ENCODE measurements at regions not wholly inside any gene's neighbourhood (a gene's known extent, or its start where the extent isn't known, plus 50 kb on each side); places are given as distances from the start of the nearest gene placed in this dataset.

- DNase-seq (ENCODE audit: low read depth), result no peak
These were observed 101.3 kb upstream of the FZD8 start for GRCh38 chr10:35743351-35743750.

GRCh38 chr10:35739998-35740397 lies 97.9 kb upstream of the FZD8 start:
- peak; percentile 59 for DNase-seq (ENCODE audit: low read depth)

- DNase-seq (ENCODE audit: low read depth), result peak; percentile 73
These were observed 93.3 kb upstream of the FZD8 start for GRCh38 chr10:35735412-35735811.

DNA sequence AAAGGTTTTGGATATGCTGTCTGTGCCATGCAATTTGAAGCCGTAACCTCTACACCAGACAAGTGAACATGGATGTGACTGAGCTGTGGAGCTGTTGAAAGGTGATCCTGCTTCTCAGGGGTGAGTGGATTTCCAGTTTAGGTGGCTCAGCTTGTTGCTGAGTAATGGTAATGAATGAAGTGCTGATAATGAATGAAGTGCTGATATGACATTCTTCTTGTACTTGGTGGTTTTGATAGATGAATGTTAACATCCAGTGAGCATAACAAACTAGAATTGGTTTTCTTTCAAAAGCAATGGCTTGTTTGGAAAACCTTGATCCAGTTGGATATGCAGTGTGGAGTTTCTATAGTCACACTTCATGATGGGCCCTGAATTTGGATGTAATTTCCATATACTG lies 89.7 kb upstream of the FZD8 start:
- no peak for DNase-seq (ENCODE audit: low read depth)

DNA sequence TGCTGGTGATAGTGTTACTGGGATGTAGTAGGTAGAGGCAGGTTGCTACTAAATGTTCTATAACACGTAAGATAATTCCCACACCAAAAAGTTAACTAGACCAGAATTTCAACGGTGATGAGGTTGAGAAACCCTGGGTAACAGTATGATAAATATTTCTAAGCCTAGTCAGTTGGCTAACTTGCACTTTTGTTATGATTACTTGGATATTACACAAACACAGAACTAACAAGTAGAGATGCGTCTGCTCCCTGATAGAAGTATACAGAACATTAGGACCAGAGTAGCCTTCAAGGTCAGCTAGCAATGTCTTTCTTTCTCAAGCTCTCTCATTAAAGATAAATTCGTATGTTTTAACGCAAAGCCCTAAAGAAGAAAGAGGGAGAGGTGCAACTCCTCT lies 86.2 kb upstream of the FZD8 start:
- DNase-seq (ENCODE audit: low read depth), result no peak

GRCh38 chr10:35726846-35727245 lies 84.8 kb upstream of the FZD8 start:
- DNase-seq (ENCODE audit: low read depth), result no peak

GRCh38 chr10:35723992-35724391 lies 81.9 kb upstream of the FZD8 start:
- DNase-seq (ENCODE audit: low read depth), result no peak

GRCh38 chr10:35723059-35723458 lies 81.0 kb upstream of the FZD8 start:
- no peak for DNase-seq (ENCODE audit: low read depth)

GRCh38 chr10:35722636-35723035 lies 80.5 kb upstream of the FZD8 start:
- DNase-seq (ENCODE audit: low read depth), result no peak

DNA sequence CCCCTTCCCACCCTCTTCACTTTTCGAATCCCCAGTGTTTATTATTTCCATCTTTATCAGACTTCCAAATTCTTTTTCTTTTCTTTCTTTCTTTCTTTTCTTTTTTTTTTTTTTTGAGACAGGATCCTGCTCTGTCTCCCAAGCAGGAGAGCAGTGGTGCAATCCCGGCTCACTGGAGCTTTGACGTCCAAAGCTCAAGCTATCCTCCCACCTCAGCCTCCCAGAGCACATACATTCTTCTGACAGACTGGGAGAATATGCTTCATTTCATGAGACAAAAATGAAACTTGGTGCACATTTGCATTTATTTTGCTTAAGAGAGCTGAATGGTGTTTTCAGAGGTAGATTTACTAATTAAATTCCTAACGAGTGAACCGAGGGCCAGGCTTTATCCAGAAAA lies 80.1 kb upstream of the FZD8 start:
- no peak for DNase-seq (ENCODE audit: low read depth)

DNA sequence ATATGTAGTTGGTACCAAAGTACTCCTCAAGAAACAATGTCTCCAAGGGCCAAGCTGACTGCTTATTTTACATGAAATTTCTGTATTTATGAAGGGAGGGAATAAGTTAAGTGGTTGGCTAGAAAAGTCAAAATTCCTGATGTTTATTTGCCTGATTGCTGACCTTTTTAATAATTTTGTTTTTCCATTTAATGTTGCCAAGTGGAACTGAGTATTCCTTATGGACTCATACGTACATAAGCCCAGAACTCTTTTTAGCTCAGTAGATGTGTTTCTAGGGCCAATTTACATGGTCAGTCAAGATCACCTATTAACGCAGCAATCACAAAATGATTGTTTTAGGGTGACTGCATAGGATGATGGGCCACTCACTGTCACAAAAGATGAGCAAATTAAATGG lies 78.3 kb upstream of the FZD8 start:
- DNase-seq (ENCODE audit: low read depth), result no peak

DNA sequence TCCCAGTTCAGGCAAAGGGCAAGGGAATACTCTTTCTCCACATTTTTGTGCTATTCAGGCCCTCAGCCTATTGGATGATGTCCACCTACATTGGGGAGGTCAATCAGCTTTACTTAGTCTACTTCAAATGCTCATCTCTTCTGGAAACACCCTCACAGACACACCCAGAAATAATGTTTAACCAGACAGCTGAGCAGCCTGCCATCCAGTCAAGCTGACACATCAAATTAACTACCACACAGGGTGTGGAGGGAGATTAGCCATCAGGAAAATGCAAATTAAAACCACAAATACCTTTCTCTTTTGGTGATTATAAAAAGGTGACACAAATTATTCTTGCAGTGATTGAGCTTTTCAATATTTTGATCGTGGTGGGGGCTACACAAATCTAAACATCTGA lies 74.7 kb upstream of the FZD8 start:
- no peak for DNase-seq (ENCODE audit: low read depth)

DNA sequence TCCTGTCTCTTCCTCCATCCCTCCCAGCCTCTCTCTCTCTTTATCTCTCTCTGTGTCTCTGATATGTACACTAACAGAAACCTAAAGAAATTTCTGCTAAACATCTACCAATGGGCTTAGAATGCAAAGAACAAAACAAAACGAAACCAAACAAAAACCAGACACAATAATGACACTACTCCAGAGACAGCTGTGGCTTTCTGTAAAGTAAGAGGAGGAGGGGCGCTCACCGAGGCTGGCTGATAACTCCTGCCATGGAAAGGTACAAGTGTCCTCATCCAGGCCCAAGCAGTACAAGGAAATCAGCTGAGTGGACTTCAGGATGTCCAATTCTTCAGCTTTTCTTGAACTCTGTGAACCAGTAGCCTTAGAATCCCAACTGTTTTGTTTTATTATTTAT lies 70.4 kb upstream of the FZD8 start:
- no peak for DNase-seq (ENCODE audit: low read depth)

DNA sequence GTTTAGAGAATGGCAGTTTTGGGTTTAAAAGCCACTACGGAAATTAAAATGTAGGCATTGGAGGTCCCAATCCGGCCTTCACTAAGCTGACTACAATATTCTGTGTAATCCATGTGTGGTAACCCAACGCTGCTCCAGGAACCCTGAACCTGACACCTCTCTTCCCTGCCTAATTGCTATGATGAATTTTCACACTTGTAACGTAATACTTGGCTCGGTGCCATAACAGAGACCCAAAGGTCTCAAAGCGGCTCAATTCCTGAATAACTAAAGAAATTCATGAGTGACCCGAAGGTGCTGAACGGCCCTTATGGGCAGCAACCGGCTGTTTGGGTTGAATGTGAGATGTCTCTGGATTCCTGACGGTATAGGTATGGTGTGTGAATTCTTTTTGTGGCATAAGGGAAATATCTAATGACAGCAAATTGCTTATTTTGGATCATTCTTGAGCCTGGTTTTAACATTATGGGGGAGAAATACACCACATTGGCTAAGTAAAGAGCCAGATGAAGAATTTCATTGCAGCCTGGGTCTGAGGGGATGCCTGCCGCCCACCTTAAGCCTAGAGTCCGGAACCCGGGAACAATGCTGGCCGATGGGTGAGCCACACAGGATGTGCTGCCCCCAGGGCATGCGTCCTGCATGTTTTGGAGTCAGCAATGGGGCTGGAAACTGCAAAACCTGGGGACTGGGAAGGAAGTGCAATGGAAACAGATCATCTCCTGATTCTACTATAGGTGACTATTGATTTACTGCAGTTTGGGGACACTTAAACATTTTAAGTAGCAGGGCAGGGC lies 69.7 kb upstream of the FZD8 start:
- DNase-seq (ENCODE audit: low read depth), result no peak

DNA sequence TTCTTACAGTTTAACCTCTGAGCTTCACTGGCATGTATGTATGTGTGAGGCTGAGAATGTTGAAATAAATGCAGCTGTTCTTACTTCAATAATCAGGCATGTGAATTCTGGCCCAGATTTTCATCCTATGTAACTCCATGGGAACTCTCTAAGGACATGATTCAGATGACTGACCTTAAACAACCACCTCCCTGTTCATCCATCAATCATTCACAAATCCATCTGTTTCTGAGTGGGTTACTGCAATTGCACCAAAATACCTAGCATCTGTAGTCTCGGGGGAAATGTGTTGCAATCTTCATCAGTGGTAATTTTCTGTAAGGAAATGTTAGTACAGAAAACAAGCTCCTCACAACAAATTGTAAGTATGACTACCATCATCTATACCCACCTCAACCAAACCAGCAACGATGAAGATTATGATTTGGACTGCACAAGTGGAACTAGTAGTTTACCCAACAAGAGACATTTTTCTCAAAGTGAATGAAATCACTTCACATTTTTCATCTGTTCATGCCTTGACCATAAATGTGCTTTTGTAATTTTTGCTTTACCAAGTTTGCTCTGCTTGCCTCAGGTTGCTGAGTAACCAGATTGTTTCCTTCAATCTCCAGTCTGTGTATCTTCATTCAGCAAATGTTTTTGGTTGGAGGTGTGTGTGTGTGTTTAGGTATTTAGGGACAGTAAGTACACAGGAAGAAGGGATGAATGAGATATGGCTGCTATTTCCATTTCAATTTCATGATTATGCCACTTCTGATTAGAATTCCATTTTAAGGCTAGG lies 65.7 kb upstream of the FZD8 start:
- DNase-seq (ENCODE audit: low read depth), result no peak

DNA sequence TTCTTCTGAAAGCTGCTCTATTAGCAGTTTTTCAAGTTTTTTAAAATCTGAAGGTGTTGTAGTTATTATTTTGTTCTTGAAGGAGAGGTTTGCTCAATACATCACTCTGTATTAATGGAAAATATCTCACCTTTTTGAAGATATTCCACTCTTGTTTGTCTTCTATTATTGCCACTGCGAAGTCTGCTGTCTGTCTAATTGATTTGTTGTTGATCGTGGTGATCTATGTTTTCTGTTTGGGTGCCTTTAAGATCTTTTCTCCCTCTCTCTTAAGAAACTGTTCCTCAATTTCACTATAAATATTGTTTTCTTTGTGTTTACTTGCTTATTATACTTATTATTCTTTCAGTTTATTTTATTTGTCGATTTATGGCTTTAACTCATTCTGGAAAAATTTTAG lies 64.9 kb upstream of the FZD8 start:
- no peak for DNase-seq (ENCODE audit: low read depth)

- DNase-seq (ENCODE audit: low read depth), result no peak
These were observed 63.6 kb upstream of the FZD8 start for GRCh38 chr10:35705671-35706070.

- DNase-seq (ENCODE audit: low read depth), result no peak
These were observed 63.0 kb upstream of the FZD8 start for GRCh38 chr10:35705051-35705450.

GRCh38 chr10:35704401-35704800 lies 62.3 kb upstream of the FZD8 start:
- no peak for DNase-seq (ENCODE audit: low read depth)

- DNase-seq (ENCODE audit: low read depth), result no peak
These were observed 58.4 kb upstream of the FZD8 start for GRCh38 chr10:35700487-35700882.

- no peak for DNase-seq (ENCODE audit: low read depth)
These were observed 57.9 kb upstream of the FZD8 start for GRCh38 chr10:35699848-35700486.

DNA sequence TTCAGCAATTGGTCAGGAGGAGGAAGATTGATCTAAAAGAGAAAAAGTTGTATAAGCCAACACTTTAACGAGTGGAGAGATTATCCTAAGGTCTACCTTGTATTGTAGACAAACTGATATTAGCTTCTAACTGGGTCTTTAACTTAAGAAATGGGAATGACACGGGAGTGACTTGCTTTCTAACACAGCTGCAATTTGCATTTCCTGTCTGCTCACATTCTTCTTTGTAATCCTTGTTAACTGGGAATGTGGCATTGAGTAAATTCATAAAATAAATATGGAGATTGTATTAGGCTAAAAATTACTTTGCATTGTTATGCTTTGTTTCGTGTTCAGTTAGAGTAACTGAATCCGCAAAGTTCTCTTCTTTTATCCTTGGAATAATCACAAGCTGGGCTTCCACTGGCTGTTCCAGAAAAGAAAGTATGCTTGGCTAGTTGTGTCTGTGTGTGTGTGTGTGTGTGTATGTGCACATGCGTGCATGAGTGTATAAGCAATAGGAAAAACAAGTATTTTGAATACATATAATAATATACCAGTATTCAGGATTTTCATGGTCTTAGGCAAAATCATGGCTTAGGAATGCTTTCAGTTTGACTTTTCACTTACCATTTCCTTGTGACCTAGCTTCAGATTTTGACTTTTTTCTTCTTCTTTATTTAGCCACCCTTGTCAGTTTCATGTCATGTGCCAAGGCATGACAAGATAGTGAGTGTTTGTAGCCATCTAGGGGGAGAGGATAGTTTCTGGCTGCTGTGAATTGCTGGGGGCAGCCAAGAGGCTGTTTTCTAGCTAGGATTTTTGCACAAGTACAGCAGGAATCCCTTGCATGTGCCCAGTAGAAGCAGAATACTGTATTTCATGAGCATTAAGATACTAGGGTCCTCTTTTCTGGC lies 54.5 kb upstream of the FZD8 start:
- no peak for DNase-seq (ENCODE audit: low read depth)
